Liver (tissue), 8 donors: ENCODE measurements at regions not wholly inside any gene's neighbourhood (a gene's known extent, or its start where the extent isn't known, plus 50 kb on each side); places are given as distances from the start of the nearest gene placed in this dataset.

Experiments
- DNase-seq: peaks from one replicate; pipeline ENCODE4 v3.0.0-alpha.2; 2017; ENCODE audit warnings: low spot score
- H3K27ac ChIP-seq, 2 donors: one replicate each; pipeline ENCODE4 v1.7.0; 2013; ENCODE audit warnings: inconsistent platforms in 2 of 2, low read length in 2 of 2, control low read depth in 1 of 2, low read depth in 1 of 2, mild to moderate bottlenecking in 1 of 2
- H3K27me3 ChIP-seq, 4 donors: one replicate each; pipeline versions ENCODE4 v1.6.1 to v1.7.0; 2013; ENCODE audit warnings: low read length in 3 of 4, inconsistent platforms in 1 of 4, mild to moderate bottlenecking in 1 of 4, moderate library complexity in 1 of 4; ENCODE audit not compliant: control insufficient read depth in 4 of 4, insufficient read depth in 4 of 4
- H3K36me3 ChIP-seq, 4 donors: one replicate each; pipeline versions ENCODE4 v1.6.1 to v1.7.0; 2013; ENCODE audit warnings: low read length in 3 of 4, mild to moderate bottlenecking in 3 of 4, low read depth in 1 of 4, moderate library complexity in 1 of 4; ENCODE audit not compliant: control insufficient read depth in 4 of 4, insufficient read depth in 3 of 4
- H3K4me1 ChIP-seq, 4 donors: one replicate each; pipeline versions ENCODE4 v1.6.1 to v1.7.0; 2013; ENCODE audit warnings: low read length in 3 of 4, mild to moderate bottlenecking in 3 of 4, moderate library complexity in 1 of 4; ENCODE audit not compliant: control insufficient read depth in 4 of 4, insufficient read depth in 4 of 4
- H3K4me3 ChIP-seq, 3 donors: one replicate each; pipeline versions ENCODE4 v1.6.1 to v1.7.0; 2013; ENCODE audit warnings: low read length in 3 of 3, control low read depth in 1 of 3, low read depth in 1 of 3, mild to moderate bottlenecking in 1 of 3
- H3K9ac ChIP-seq, 2 donors: one replicate each; pipeline ENCODE4 v1.7.0; 2013; ENCODE audit warnings: low read length in 2 of 2, mild to moderate bottlenecking in 2 of 2, moderate library complexity in 2 of 2, control low read depth in 1 of 2, low read depth in 1 of 2
- H3K9me3 ChIP-seq, 4 donors: one replicate each; pipeline versions ENCODE4 v1.6.1 to v1.7.0; 2013; ENCODE audit warnings: low read length in 3 of 4; ENCODE audit not compliant: control insufficient read depth in 4 of 4
- CTCF ChIP-seq: fragments of 150-350 bp; IDR thresholded peaks from 2 replicates; pipeline ENCODE4 v1.5.1; 2017; ENCODE audit warnings: improper control_type of control experiment, low read depth, low read length; ENCODE audit not compliant: missing input control
- EGR1 ChIP-seq, 2 donors: IDR thresholded peaks; 2 replicates each; pipeline ENCODE4 v1.6.1; 2016 to 2018; ENCODE audit warnings: antibody characterized with exemption in 2 of 2, low read depth in 2 of 2
- FOXA1 ChIP-seq: IDR thresholded peaks from 2 replicates; pipeline ENCODE4 v1.6.1; 2016; ENCODE audit warnings: antibody characterized with exemption
- GABPA ChIP-seq, 2 donors: IDR thresholded peaks in 1 of 2; conservative IDR thresholded peaks in 1 of 2; 2 replicates each; pipeline ENCODE4 v1.6.1; 2016; ENCODE audit warnings: antibody characterized with exemption in 2 of 2, mild to moderate bottlenecking in 1 of 2, moderate library complexity in 1 of 2
- HNF4A ChIP-seq, 2 donors: conservative IDR thresholded peaks; 2 replicates each; pipeline ENCODE4 v1.6.1; 2016; ENCODE audit warnings: antibody characterized with exemption in 2 of 2, mild to moderate bottlenecking in 2 of 2
- HNF4G ChIP-seq: IDR thresholded peaks from 2 replicates; pipeline ENCODE4 v1.6.1; 2016; ENCODE audit warnings: antibody characterized with exemption
- JUND ChIP-seq, 2 donors: IDR thresholded peaks; 2 replicates each; pipeline ENCODE4 v1.6.1; 2016; ENCODE audit warnings: antibody characterized with exemption in 2 of 2
- NR2F2 ChIP-seq: IDR thresholded peaks from 2 replicates; pipeline ENCODE4 v1.6.1; 2016; ENCODE audit warnings: antibody characterized with exemption
- RAD21 ChIP-seq, 2 donors: IDR thresholded peaks; 2 replicates each; pipeline ENCODE4 v1.6.1; 2016; ENCODE audit warnings: antibody characterized with exemption in 2 of 2, mild to moderate bottlenecking in 2 of 2
- REST ChIP-seq: IDR thresholded peaks from 2 replicates; pipeline ENCODE4 v1.6.1; 2016; ENCODE audit warnings: antibody characterized with exemption, mild to moderate bottlenecking
- RXRA ChIP-seq, 2 donors: IDR thresholded peaks; 2 replicates each; pipeline ENCODE4 v1.6.1; 2017 to 2018; ENCODE audit warnings: antibody characterized with exemption in 2 of 2, mild to moderate bottlenecking in 1 of 2
- SP1 ChIP-seq: IDR thresholded peaks from 2 replicates; pipeline ENCODE4 v1.6.1; 2018; ENCODE audit warnings: antibody characterized with exemption, mild to moderate bottlenecking
- TAF1 ChIP-seq: conservative IDR thresholded peaks from 2 replicates; pipeline ENCODE4 v1.6.1; 2016; ENCODE audit warnings: antibody characterized with exemption, mild to moderate bottlenecking
- YY1 ChIP-seq: IDR thresholded peaks from 2 replicates; pipeline ENCODE4 v1.6.1; 2016; ENCODE audit warnings: antibody characterized with exemption, mild to moderate bottlenecking
- ZBTB33 ChIP-seq: IDR thresholded peaks from 2 replicates; pipeline ENCODE4 v1.6.1; 2016; ENCODE audit warnings: antibody characterized with exemption
- WGBS: extraction: QIAGEN DNeasy Blood & Tissue Kit; methylation state at CpG from one replicate; pipeline ENCODE4 v1.1.7; 2013; 5-methylcytosine and 5-hydroxymethylcytosine counted together
- TF ChIP-seq, protein P1 (sequence below): IDR thresholded peaks from 2 replicates; pipeline ENCODE4 v1.6.1; 2016; ENCODE audit warnings: antibody characterized with exemption
- TF ChIP-seq, protein P2 (sequence below): IDR thresholded peaks from 2 replicates; pipeline ENCODE4 v1.6.1; 2016; ENCODE audit warnings: antibody characterized with exemption
- donor health status: healthy.
- donor health status: healthy.
- donor health status: healthy.
- donor health status: healthy.
- donor health status: healthy.

- H3K4me1 ChIP-seq = no peaks in the 10 kb centered on the region
- no peaks in the 10 kb centered on the region for H3K36me3 ChIP-seq
- H3K9me3 ChIP-seq = no peaks in the 10 kb centered on the region
- H3K27me3 ChIP-seq = no peaks in the 10 kb centered on the region
- H3K27ac ChIP-seq = no peak overlapping the region
- no peak overlapping the region for H3K9ac ChIP-seq
- WGBS = 49% methylated on average over 1 of the region's 1 CpG
- TF ChIP-seq TAF1 (no peak), CTCF (no peak), GABPA (IDR thresholded peaks at IDR 0.05 in 1 of 2, conservative IDR thresholded peaks at IDR 0.05 in 1 of 2) (no peak), RAD21 (IDR thresholded peaks at IDR 0.05) (no peak), FOXA1 (no peak), SP1 (no peak), REST (no peak), JUND (IDR thresholded peaks at IDR 0.05) (no peak), YY1 (no peak), EGR1 (IDR thresholded peaks at IDR 0.05; ENCODE audit: low read depth in 2 of 2) (no peak), ZBTB33 (no peak), RXRA (IDR thresholded peaks at IDR 0.05) (no peak), HNF4A (conservative IDR thresholded peaks at IDR 0.05) (no peak)
- TF ChIP-seq, protein P1, sequence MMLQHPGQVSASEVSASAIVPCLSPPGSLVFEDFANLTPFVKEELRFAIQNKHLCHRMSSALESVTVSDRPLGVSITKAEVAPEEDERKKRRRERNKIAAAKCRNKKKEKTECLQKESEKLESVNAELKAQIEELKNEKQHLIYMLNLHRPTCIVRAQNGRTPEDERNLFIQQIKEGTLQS = no peak
- no peak overlapping the region for H3K4me3 ChIP-seq
- no peak for DNase-seq
These were observed 115.9 kb upstream of the IFNG-AS1 start for GRCh38 chr12:67873355-67873754.

DNA sequence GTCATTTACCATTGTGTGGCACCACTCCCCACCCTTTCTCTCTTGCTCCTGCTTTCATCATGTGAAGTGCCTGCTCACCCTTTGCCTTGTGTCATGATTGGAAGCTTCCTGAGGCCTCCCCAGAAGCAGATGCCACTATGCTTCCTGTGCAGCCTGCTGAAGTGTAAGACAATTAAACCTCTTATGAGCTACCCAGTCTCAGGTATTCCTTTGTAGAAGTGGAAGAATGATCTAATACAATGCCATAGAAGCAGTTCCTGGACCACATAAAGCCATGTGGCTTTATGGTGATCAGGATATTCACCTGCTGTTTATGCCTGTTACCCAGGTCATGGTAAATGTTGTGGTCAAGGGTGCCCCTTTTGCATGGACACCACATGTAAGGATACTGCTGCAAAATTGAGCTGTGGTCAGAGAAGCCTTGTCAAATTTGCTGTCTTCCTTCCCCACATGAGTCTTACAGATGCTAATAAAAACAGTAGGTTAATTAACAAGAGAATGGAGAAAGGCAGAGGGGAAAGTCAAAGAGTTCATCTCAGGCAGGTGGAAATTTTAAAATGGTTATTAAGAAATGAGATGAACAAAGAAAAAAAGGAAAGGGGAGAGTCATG is 112.8 kb upstream of the IFNG-AS1 start:
- no peak overlapping the region for H3K27ac ChIP-seq
- DNase-seq = no peak
- no peak overlapping the region for H3K4me3 ChIP-seq
- TF ChIP-seq, protein P1 = no peak
- TF ChIP-seq SP1 (no peak), HNF4A (conservative IDR thresholded peaks at IDR 0.05) (no peak), RAD21 (IDR thresholded peaks at IDR 0.05) (no peak), YY1 (no peak), GABPA (IDR thresholded peaks at IDR 0.05 in 1 of 2, conservative IDR thresholded peaks at IDR 0.05 in 1 of 2) (no peak), CTCF (no peak), NR2F2 (no peak), HNF4G (no peak), JUND (IDR thresholded peaks at IDR 0.05) (no peak), FOXA1 (no peak), REST (no peak)
- TF ChIP-seq, protein P2, sequence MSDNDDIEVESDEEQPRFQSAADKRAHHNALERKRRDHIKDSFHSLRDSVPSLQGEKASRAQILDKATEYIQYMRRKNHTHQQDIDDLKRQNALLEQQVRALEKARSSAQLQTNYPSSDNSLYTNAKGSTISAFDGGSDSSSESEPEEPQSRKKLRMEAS = no peak

More for the DNA sequence above, 112.8 kb upstream of the IFNG-AS1 start:
- Histone ChIP-seq H3K27me3 (no peaks in the 10 kb centered on the region), H3K9me3 (no peaks in the 10 kb centered on the region), H3K36me3 (no peaks in the 10 kb centered on the region), H3K9ac (no peak overlapping the region), H3K4me1 (no peaks in the 10 kb centered on the region)
